GM12874 (cell line): ENCODE measurements at regions not wholly inside any gene's neighbourhood (a gene's known extent, or its start where the extent isn't known, plus 50 kb on each side); places are given as distances from the start of the nearest gene placed in this dataset.

Source experiments
- CTCF ChIP-seq: IDR thresholded peaks from 2 replicates; pipeline ENCODE4 v1.5.1; 2011; ENCODE audit warnings: low read depth, mild to moderate bottlenecking, control low read depth, low read length, moderate library complexity; ENCODE audit not compliant: insufficient read depth

GRCh38 chr5:106493910-106494309, 1176.8 kb downstream of the EFNA5 start:
- TF ChIP-seq CTCF: no peak

GRCh38 chr5:106489004-106489403, 1181.7 kb downstream of the EFNA5 start:
- no peak for TF ChIP-seq CTCF

GRCh38 chr5:106488407-106488806, 1182.3 kb downstream of the EFNA5 start:
- no peak for TF ChIP-seq CTCF

DNA sequence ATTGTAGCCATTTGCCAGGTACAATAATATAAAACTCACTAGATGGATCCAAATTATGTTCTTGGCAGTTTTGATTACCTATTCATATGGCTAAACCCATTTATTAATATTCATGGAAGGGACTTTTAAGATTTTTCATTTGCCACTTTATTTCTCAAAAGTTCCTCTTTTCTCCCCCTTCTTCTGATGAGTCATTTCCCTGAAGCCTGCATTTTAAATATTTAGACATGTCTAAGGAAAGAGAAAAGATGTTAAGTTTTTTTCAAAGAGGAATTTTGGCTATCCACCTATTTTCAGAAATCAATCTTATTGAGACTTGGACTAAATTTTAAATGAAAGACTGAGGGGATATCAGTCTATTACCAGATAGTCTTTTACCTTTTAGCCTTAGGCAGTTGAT, 1189.4 kb downstream of the EFNA5 start:
- no peak for TF ChIP-seq CTCF

GRCh38 chr5:106476630-106477029, 1194.1 kb downstream of the EFNA5 start:
- TF ChIP-seq CTCF: no peak

- no peak for TF ChIP-seq CTCF
Observed at GRCh38 chr5:106474066-106474465, 1196.7 kb downstream of the EFNA5 start.

DNA sequence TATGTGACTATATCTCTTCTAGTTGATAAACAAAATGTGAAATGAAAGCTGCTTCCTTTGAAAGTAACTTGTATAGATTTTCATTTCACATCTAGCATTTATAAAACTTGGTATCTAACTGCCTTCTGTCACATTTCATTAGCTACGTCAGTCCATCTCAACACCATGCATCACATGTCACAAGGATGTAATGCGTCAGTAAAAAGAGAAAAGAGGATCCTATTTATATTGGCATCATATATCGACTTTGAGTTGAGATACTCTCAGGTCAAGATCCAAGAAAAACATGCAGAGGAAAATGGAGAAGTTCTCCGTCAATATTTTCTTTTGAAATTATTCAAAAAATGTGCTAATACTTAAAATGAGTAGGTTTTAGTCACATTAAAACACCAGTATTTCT, 1211.2 kb downstream of the EFNA5 start:
- no peak for TF ChIP-seq CTCF
